HEK293 (cell line): ENCODE measurements at regions not wholly inside any gene's neighbourhood (a gene's known extent, or its start where the extent isn't known, plus 50 kb on each side); places are given as distances from the start of the nearest gene placed in this dataset.

ENCODE experiments used
- CTCF ChIA-PET: fragments of 350-600 bp; formaldehyde crosslinking; extraction: SDS; loops from one replicate; lab custom pipeline; 2021; ENCODE audit warnings: antibody characterized with exemption; lab: Yijun Ruan, JAX
- POLR2A ChIA-PET: fragments of 300-600 bp; formaldehyde crosslinking; extraction: SDS; loops from one replicate; lab custom pipeline; 2020; ENCODE audit warnings: antibody characterized with exemption, inconsistent platforms; lab: Yijun Ruan, JAX
- H3K27ac ChIP-seq: fragments of 200-500 bp; sonication (Bioruptor generic); 2 replicates; pipeline ENCODE4 v1.5.1; 2014; ENCODE audit warnings: low read depth, low read length, control low read depth, inconsistent platforms; ENCODE audit errors: extremely low read depth
- H3K36me3 ChIP-seq, 2 experiments: fragments of 200-500 bp in 1 of 2; sonication (Bioruptor generic) in 1 of 2; 1 replicate in 1 of 2; 2 replicates in 1 of 2; pipeline ENCODE4 v1.5.1; 2014 to 2017; ENCODE audit warnings: inconsistent platforms in 2 of 2, low read length in 2 of 2; ENCODE audit not compliant: control insufficient read depth in 2 of 2, insufficient read depth in 1 of 2
- H3K4me1 ChIP-seq: fragments of 200-500 bp; sonication (Bioruptor generic); 2 replicates; pipeline ENCODE4 v1.5.1; 2014; ENCODE audit warnings: mild to moderate bottlenecking, low read length, inconsistent platforms; ENCODE audit not compliant: control insufficient read depth, insufficient read depth
- H3K4me3 ChIP-seq: 2 replicates; pipeline ENCODE4 v1.5.1; 2011; ENCODE audit warnings: low read depth, mild to moderate bottlenecking, control low read depth, low read length, moderate library complexity
- H3K9me3 ChIP-seq: fragments of 200-500 bp; sonication (Bioruptor generic); 2 replicates; pipeline ENCODE4 v1.5.1; 2014; ENCODE audit warnings: low read depth, low read length, inconsistent platforms; ENCODE audit not compliant: control insufficient read depth, insufficient read depth
- CTCF ChIP-seq: fragments of 450-650 bp; formaldehyde crosslinking; IDR thresholded peaks from 2 replicates; pipeline ENCODE4 v1.5.1; 2016; ENCODE audit warnings: missing biosample characterization, missing genetic modification characterization
- PRDM4 ChIP-seq: fragments of 450-650 bp; formaldehyde crosslinking; IDR thresholded peaks from 2 replicates; pipeline ENCODE4 v1.5.1; 2017; ENCODE audit warnings: missing biosample characterization, missing genetic modification characterization
- RBAK ChIP-seq: fragments of 450-650 bp; formaldehyde crosslinking; IDR thresholded peaks from 2 replicates; pipeline ENCODE4 v1.5.1; 2016; ENCODE audit warnings: missing biosample characterization, missing genetic modification characterization
- ZBTB10 ChIP-seq: fragments of 450-650 bp; formaldehyde crosslinking; IDR thresholded peaks from 2 replicates; pipeline ENCODE4 v1.5.1; 2016; ENCODE audit warnings: missing biosample characterization, missing genetic modification characterization
- ZBTB26 ChIP-seq: fragments of 450-650 bp; formaldehyde crosslinking; optimal IDR thresholded peaks from 2 replicates; pipeline ENCODE3; 2016; ENCODE audit warnings: missing biosample characterization, mild to moderate bottlenecking, missing genetic modification characterization
- ZIC2 ChIP-seq: fragments of 450-650 bp; formaldehyde crosslinking; IDR thresholded peaks from 2 replicates; pipeline ENCODE4 v1.5.1; 2016; ENCODE audit warnings: missing biosample characterization, missing genetic modification characterization
- ZNF311 ChIP-seq: fragments of 450-650 bp; formaldehyde crosslinking; IDR thresholded peaks from 2 replicates; pipeline ENCODE4 v1.5.1; 2017; ENCODE audit warnings: missing biosample characterization, missing genetic modification characterization, borderline replicate concordance
- ZNF335 ChIP-seq: fragments of 450-650 bp; formaldehyde crosslinking; conservative IDR thresholded peaks from 2 replicates; pipeline ENCODE4 v1.5.1; 2016; ENCODE audit warnings: missing biosample characterization, missing genetic modification characterization
- ZNF394 ChIP-seq: fragments of 450-650 bp; formaldehyde crosslinking; IDR thresholded peaks from 2 replicates; pipeline ENCODE4 v1.5.1; 2016; ENCODE audit warnings: missing biosample characterization, missing genetic modification characterization, mild to moderate bottlenecking, moderate library complexity, borderline replicate concordance
- ZNF398 ChIP-seq: fragments of 450-650 bp; formaldehyde crosslinking; IDR thresholded peaks from 2 replicates; pipeline ENCODE4 v1.5.1; 2017; ENCODE audit warnings: missing biosample characterization, missing genetic modification characterization
- ZNF600 ChIP-seq: fragments of 450-650 bp; formaldehyde crosslinking; IDR thresholded peaks from 2 replicates; pipeline ENCODE4 v1.5.1; 2016; ENCODE audit warnings: missing biosample characterization, missing genetic modification characterization
- ZNF623 ChIP-seq: fragments of 450-650 bp; formaldehyde crosslinking; IDR thresholded peaks from 2 replicates; pipeline ENCODE4 v1.5.1; 2016; ENCODE audit warnings: missing biosample characterization, missing genetic modification characterization
- ZNF670 ChIP-seq: fragments of 450-650 bp; formaldehyde crosslinking; IDR thresholded peaks from 2 replicates; pipeline ENCODE4 v1.5.1; 2016; ENCODE audit warnings: missing biosample characterization, missing genetic modification characterization, low read depth
- ZNF704 ChIP-seq: fragments of 450-650 bp; formaldehyde crosslinking; IDR thresholded peaks from 2 replicates; pipeline ENCODE4 v1.5.1; 2016; ENCODE audit warnings: missing biosample characterization, missing genetic modification characterization
- ZNF76 ChIP-seq: fragments of 450-650 bp; formaldehyde crosslinking; IDR thresholded peaks from 2 replicates; pipeline ENCODE4; 2016; ENCODE audit warnings: low read depth, missing biosample characterization, missing genetic modification characterization, borderline replicate concordance
- ZNF792 ChIP-seq: fragments of 450-650 bp; formaldehyde crosslinking; IDR thresholded peaks from 2 replicates; pipeline ENCODE4 v1.5.1; 2016; ENCODE audit warnings: missing biosample characterization, missing genetic modification characterization

- no peak overlapping the region for H3K4me3 ChIP-seq
- no peaks in the 10 kb centered on the region for H3K4me1 ChIP-seq
- H3K27ac ChIP-seq = no peak overlapping the region
- no peaks in the 10 kb centered on the region for H3K9me3 ChIP-seq
- POLR2A ChIA-PET = no interaction called here
- TF ChIP-seq ZNF76 = no peak
- TF ChIP-seq ZNF600 (tag by site-specific recombination) = 0 out of 2 replicates have a peak, but pooled peaks have one; percentile 18
- CTCF ChIA-PET = interaction anchor here (1.2 kb wide), 1 partner anchor 18 kb away, joined by 3 read pairs; no protein-coding TSS in a partner anchor
- no peaks in the 10 kb centered on the region for H3K36me3 ChIP-seq
Observed at GRCh38 chr4:153067376-153067775, 131.3 kb downstream of the FHDC1 start.

GRCh38 chr4:153068751-153069150 is 132.6 kb downstream of the FHDC1 start:
- ChIA-PET CTCF (interaction anchor here (0.6 to 0.7 kb wide), 3 partner anchors 39 to 303 kb away, joined by 3 to 4 read pairs (median 4); partner anchors contain the start of gene MND1), POLR2A (no interaction called here)
- H3K36me3 ChIP-seq = no peaks in the 10 kb centered on the region
- no peak overlapping the region for H3K27ac ChIP-seq
- no peaks in the 10 kb centered on the region for H3K9me3 ChIP-seq
- no peaks in the 10 kb centered on the region for H3K4me1 ChIP-seq
- H3K4me3 ChIP-seq = no peak overlapping the region
- TF ChIP-seq ZNF398 (tag by site-specific recombination) (no peak), ZNF311 (tag by site-specific recombination) (no peak), ZNF792 (no peak), ZBTB10 (no peak), ZNF76 (no peak), PRDM4 (tag by site-specific recombination) (no peak), ZNF704 (no peak), ZNF670 (tag by site-specific recombination) (no peak), CTCF (tag by site-specific recombination) (no peak)

- H3K4me1 ChIP-seq = no peaks in the 10 kb centered on the region
- H3K9me3 ChIP-seq = no peaks in the 10 kb centered on the region
- ChIA-PET POLR2A (no interaction called here), CTCF (no interaction called here)
- no peak overlapping the region for H3K4me3 ChIP-seq
- no peak overlapping the region for H3K27ac ChIP-seq
- no peaks in the 10 kb centered on the region for H3K36me3 ChIP-seq
- TF ChIP-seq ZNF623 (tag by site-specific recombination) = no peak
- TF ChIP-seq ZNF394 (tag by site-specific recombination) = no peak
- TF ChIP-seq ZIC2 = no peak
- TF ChIP-seq ZBTB26 (tag by site-specific recombination) = no peak
- no peak for TF ChIP-seq CTCF (tag by site-specific recombination)
- TF ChIP-seq RBAK (tag by site-specific recombination) = no peak
- no peak for TF ChIP-seq ZNF335 (tag by site-specific recombination)
Observed at GRCh38 chr4:153071958-153072598, 132.2 kb upstream of the TRIM2 start.
